ENCODE measurements at regions not wholly inside any gene's neighbourhood (a gene's known extent, or its start where the extent isn't known, plus 50 kb on each side); places are given as distances from the start of the nearest gene placed in this dataset.

GRCh38 chr4:59597536-59598329 lies 1602.4 kb upstream of the ADGRL3 start:
- H3K27ac ChIP-seq (ENCODE audit: low read depth, low read length): no peak overlapping the region
- H3K9ac ChIP-seq (ENCODE audit: low read length): no peak overlapping the region

GRCh38 chr4:59598330-59598618 lies 1601.9 kb upstream of the ADGRL3 start:
- Histone ChIP-seq H3K36me3 (ENCODE audit: control insufficient read depth, insufficient read depth, low read length) (no peaks in the 10 kb centered on the region), H3K27me3 (ENCODE audit: control insufficient read depth, insufficient read depth, low read length) (no peaks in the 10 kb centered on the region), H3K9ac (ENCODE audit: low read length) (no peak overlapping the region), H3K4me1 (ENCODE audit: control insufficient read depth, insufficient read depth, low read length) (no peaks in the 10 kb centered on the region), H3K27ac (ENCODE audit: low read depth, low read length) (no peak overlapping the region), H3K4me3 (ENCODE audit: low read length) (no peak overlapping the region)

More at GRCh38 chr4:59597536-59598329, 1602.4 kb upstream of the ADGRL3 start:
- no peaks in the 10 kb centered on the region for H3K36me3 ChIP-seq (ENCODE audit: control insufficient read depth, insufficient read depth, low read length)
- H3K4me1 ChIP-seq (ENCODE audit: control insufficient read depth, insufficient read depth, low read length): no peaks in the 10 kb centered on the region
- H3K27me3 ChIP-seq (ENCODE audit: control insufficient read depth, insufficient read depth, low read length): no peaks in the 10 kb centered on the region
- no peak overlapping the region for H3K4me3 ChIP-seq (ENCODE audit: low read length)

- Histone ChIP-seq H3K36me3 (ENCODE audit: control insufficient read depth, insufficient read depth, low read length) (no peaks in the 10 kb centered on the region), H3K9ac (ENCODE audit: low read length) (no peak overlapping the region), H3K27ac (ENCODE audit: low read depth, low read length) (no peak overlapping the region), H3K27me3 (ENCODE audit: control insufficient read depth, insufficient read depth, low read length) (no peaks in the 10 kb centered on the region), H3K4me1 (ENCODE audit: control insufficient read depth, insufficient read depth, low read length) (no peaks in the 10 kb centered on the region), H3K4me3 (ENCODE audit: low read length) (no peak overlapping the region)
Observed at GRCh38 chr4:59608466-59608865, 1591.7 kb upstream of the ADGRL3 start.

- no peaks in the 10 kb centered on the region for H3K36me3 ChIP-seq (ENCODE audit: control insufficient read depth, insufficient read depth, low read length)
- H3K4me3 ChIP-seq (ENCODE audit: low read length): no peak overlapping the region
- H3K27ac ChIP-seq (ENCODE audit: low read depth, low read length): no peak overlapping the region
- H3K4me1 ChIP-seq (ENCODE audit: control insufficient read depth, insufficient read depth, low read length): no peaks in the 10 kb centered on the region
- no peak overlapping the region for H3K9ac ChIP-seq (ENCODE audit: low read length)
- no peaks in the 10 kb centered on the region for H3K27me3 ChIP-seq (ENCODE audit: control insufficient read depth, insufficient read depth, low read length)
Observed at GRCh38 chr4:59612235-59612634, 1587.9 kb upstream of the ADGRL3 start.

- Histone ChIP-seq H3K4me3 (ENCODE audit: low read length) (no peak overlapping the region), H3K9ac (ENCODE audit: low read length) (no peak overlapping the region), H3K4me1 (ENCODE audit: control insufficient read depth, insufficient read depth, low read length) (no peaks in the 10 kb centered on the region), H3K27ac (ENCODE audit: low read depth, low read length) (no peak overlapping the region), H3K27me3 (ENCODE audit: control insufficient read depth, insufficient read depth, low read length) (no peaks in the 10 kb centered on the region), H3K36me3 (ENCODE audit: control insufficient read depth, insufficient read depth, low read length) (no peaks in the 10 kb centered on the region)
Observed at GRCh38 chr4:59615316-59615715, 1584.8 kb upstream of the ADGRL3 start.

GRCh38 chr4:59629348-59629747 lies 1570.8 kb upstream of the ADGRL3 start:
- Histone ChIP-seq H3K27ac (ENCODE audit: low read depth, low read length) (no peak overlapping the region), H3K27me3 (ENCODE audit: control insufficient read depth, insufficient read depth, low read length) (no peaks in the 10 kb centered on the region), H3K4me1 (ENCODE audit: control insufficient read depth, insufficient read depth, low read length) (no peaks in the 10 kb centered on the region), H3K9ac (ENCODE audit: low read length) (no peak overlapping the region), H3K36me3 (ENCODE audit: control insufficient read depth, insufficient read depth, low read length) (no peaks in the 10 kb centered on the region), H3K4me3 (ENCODE audit: low read length) (no peak overlapping the region)

GRCh38 chr4:59630235-59630634 lies 1569.9 kb upstream of the ADGRL3 start:
- Histone ChIP-seq H3K36me3 (ENCODE audit: control insufficient read depth, insufficient read depth, low read length) (no peaks in the 10 kb centered on the region), H3K9ac (ENCODE audit: low read length) (no peak overlapping the region), H3K27ac (ENCODE audit: low read depth, low read length) (no peak overlapping the region), H3K4me3 (ENCODE audit: low read length) (no peak overlapping the region), H3K27me3 (ENCODE audit: control insufficient read depth, insufficient read depth, low read length) (no peaks in the 10 kb centered on the region), H3K4me1 (ENCODE audit: control insufficient read depth, insufficient read depth, low read length) (no peaks in the 10 kb centered on the region)

- H3K4me3 ChIP-seq (ENCODE audit: low read length): no peak overlapping the region
- no peaks in the 10 kb centered on the region for H3K27me3 ChIP-seq (ENCODE audit: control insufficient read depth, insufficient read depth, low read length)
- H3K4me1 ChIP-seq (ENCODE audit: control insufficient read depth, insufficient read depth, low read length): no peaks in the 10 kb centered on the region
- H3K9ac ChIP-seq (ENCODE audit: low read length): no peak overlapping the region
- H3K36me3 ChIP-seq (ENCODE audit: control insufficient read depth, insufficient read depth, low read length): no peaks in the 10 kb centered on the region
- no peak overlapping the region for H3K27ac ChIP-seq (ENCODE audit: low read depth, low read length)
Observed at GRCh38 chr4:59630922-59631321, 1569.2 kb upstream of the ADGRL3 start.

- no peak overlapping the region for H3K27ac ChIP-seq (ENCODE audit: low read depth, low read length)
- no peak overlapping the region for H3K4me3 ChIP-seq (ENCODE audit: low read length)
- no peaks in the 10 kb centered on the region for H3K4me1 ChIP-seq (ENCODE audit: control insufficient read depth, insufficient read depth, low read length)
- no peak overlapping the region for H3K9ac ChIP-seq (ENCODE audit: low read length)
- H3K27me3 ChIP-seq (ENCODE audit: control insufficient read depth, insufficient read depth, low read length): no peaks in the 10 kb centered on the region
- H3K36me3 ChIP-seq (ENCODE audit: control insufficient read depth, insufficient read depth, low read length): no peaks in the 10 kb centered on the region
Observed at GRCh38 chr4:59637596-59637995, 1562.5 kb upstream of the ADGRL3 start.

- Histone ChIP-seq H3K4me3 (ENCODE audit: low read length) (no peak overlapping the region), H3K27me3 (ENCODE audit: control insufficient read depth, insufficient read depth, low read length) (no peaks in the 10 kb centered on the region), H3K36me3 (ENCODE audit: control insufficient read depth, insufficient read depth, low read length) (no peaks in the 10 kb centered on the region), H3K9ac (ENCODE audit: low read length) (no peak overlapping the region), H3K27ac (ENCODE audit: low read depth, low read length) (no peak overlapping the region), H3K4me1 (ENCODE audit: control insufficient read depth, insufficient read depth, low read length) (no peaks in the 10 kb centered on the region)
Observed at GRCh38 chr4:59643682-59644081, 1556.4 kb upstream of the ADGRL3 start.

GRCh38 chr4:59644765-59645164 lies 1555.4 kb upstream of the ADGRL3 start:
- no peaks in the 10 kb centered on the region for H3K4me1 ChIP-seq (ENCODE audit: control insufficient read depth, insufficient read depth, low read length)

GRCh38 chr4:59646082-59646481 lies 1554.0 kb upstream of the ADGRL3 start:
- Histone ChIP-seq H3K36me3 (ENCODE audit: control insufficient read depth, insufficient read depth, low read length) (no peaks in the 10 kb centered on the region), H3K4me3 (ENCODE audit: low read length) (no peak overlapping the region), H3K27ac (ENCODE audit: low read depth, low read length) (no peak overlapping the region), H3K4me1 (ENCODE audit: control insufficient read depth, insufficient read depth, low read length) (no peaks in the 10 kb centered on the region), H3K27me3 (ENCODE audit: control insufficient read depth, insufficient read depth, low read length) (no peaks in the 10 kb centered on the region), H3K9ac (ENCODE audit: low read length) (no peak overlapping the region)

More at GRCh38 chr4:59644765-59645164, 1555.4 kb upstream of the ADGRL3 start:
- H3K27ac ChIP-seq (ENCODE audit: low read depth, low read length): no peak overlapping the region
- H3K4me3 ChIP-seq (ENCODE audit: low read length): no peak overlapping the region
- no peaks in the 10 kb centered on the region for H3K36me3 ChIP-seq (ENCODE audit: control insufficient read depth, insufficient read depth, low read length)
- H3K9ac ChIP-seq (ENCODE audit: low read length): no peak overlapping the region
- no peaks in the 10 kb centered on the region for H3K27me3 ChIP-seq (ENCODE audit: control insufficient read depth, insufficient read depth, low read length)

- H3K4me3 ChIP-seq (ENCODE audit: low read length): no peak overlapping the region
- H3K27ac ChIP-seq (ENCODE audit: low read depth, low read length): no peak overlapping the region
- no peaks in the 10 kb centered on the region for H3K27me3 ChIP-seq (ENCODE audit: control insufficient read depth, insufficient read depth, low read length)
- no peak overlapping the region for H3K9ac ChIP-seq (ENCODE audit: low read length)
- H3K36me3 ChIP-seq (ENCODE audit: control insufficient read depth, insufficient read depth, low read length): no peaks in the 10 kb centered on the region
- no peaks in the 10 kb centered on the region for H3K4me1 ChIP-seq (ENCODE audit: control insufficient read depth, insufficient read depth, low read length)
Observed at GRCh38 chr4:59647011-59647410, 1553.1 kb upstream of the ADGRL3 start.
